Testis (tissue), 2 donors: ENCODE measurements at regions not wholly inside any gene's neighbourhood (a gene's known extent, or its start where the extent isn't known, plus 50 kb on each side); places are given as distances from the start of the nearest gene placed in this dataset.

Experiments
- POLR2A ChIP-seq: fragments of 450-650 bp; IDR thresholded peaks from one replicate; pipeline ENCODE4 v1.6.1; 2017; ENCODE audit warnings: antibody characterized with exemption, mild to moderate bottlenecking, moderate library complexity
- TF ChIP-seq, protein P1 (sequence below), 3 experiments: fragments of 450-650 bp in 2 of 3; fragments of 200-600 bp in 1 of 3; sonication (generic) in 1 of 3; IDR thresholded peaks; one replicate each; pipeline ENCODE4 v1.5.1; 2016 to 2019; ENCODE audit warnings: antibody characterized with exemption in 3 of 3, mild to moderate bottlenecking in 2 of 3, moderate library complexity in 1 of 3

GRCh38 chr14:38442208-38442607, 186.3 kb upstream of the CLEC14A start:
- TF ChIP-seq, protein P1, sequence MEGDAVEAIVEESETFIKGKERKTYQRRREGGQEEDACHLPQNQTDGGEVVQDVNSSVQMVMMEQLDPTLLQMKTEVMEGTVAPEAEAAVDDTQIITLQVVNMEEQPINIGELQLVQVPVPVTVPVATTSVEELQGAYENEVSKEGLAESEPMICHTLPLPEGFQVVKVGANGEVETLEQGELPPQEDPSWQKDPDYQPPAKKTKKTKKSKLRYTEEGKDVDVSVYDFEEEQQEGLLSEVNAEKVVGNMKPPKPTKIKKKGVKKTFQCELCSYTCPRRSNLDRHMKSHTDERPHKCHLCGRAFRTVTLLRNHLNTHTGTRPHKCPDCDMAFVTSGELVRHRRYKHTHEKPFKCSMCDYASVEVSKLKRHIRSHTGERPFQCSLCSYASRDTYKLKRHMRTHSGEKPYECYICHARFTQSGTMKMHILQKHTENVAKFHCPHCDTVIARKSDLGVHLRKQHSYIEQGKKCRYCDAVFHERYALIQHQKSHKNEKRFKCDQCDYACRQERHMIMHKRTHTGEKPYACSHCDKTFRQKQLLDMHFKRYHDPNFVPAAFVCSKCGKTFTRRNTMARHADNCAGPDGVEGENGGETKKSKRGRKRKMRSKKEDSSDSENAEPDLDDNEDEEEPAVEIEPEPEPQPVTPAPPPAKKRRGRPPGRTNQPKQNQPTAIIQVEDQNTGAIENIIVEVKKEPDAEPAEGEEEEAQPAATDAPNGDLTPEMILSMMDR (IDR thresholded peaks at IDR 0.05) = no peak
- no peak for TF ChIP-seq POLR2A
